ENCODE measurements at regions not wholly inside any gene's neighbourhood (a gene's known extent, or its start where the extent isn't known, plus 50 kb on each side); places are given as distances from the start of the nearest gene placed in this dataset.

DNA sequence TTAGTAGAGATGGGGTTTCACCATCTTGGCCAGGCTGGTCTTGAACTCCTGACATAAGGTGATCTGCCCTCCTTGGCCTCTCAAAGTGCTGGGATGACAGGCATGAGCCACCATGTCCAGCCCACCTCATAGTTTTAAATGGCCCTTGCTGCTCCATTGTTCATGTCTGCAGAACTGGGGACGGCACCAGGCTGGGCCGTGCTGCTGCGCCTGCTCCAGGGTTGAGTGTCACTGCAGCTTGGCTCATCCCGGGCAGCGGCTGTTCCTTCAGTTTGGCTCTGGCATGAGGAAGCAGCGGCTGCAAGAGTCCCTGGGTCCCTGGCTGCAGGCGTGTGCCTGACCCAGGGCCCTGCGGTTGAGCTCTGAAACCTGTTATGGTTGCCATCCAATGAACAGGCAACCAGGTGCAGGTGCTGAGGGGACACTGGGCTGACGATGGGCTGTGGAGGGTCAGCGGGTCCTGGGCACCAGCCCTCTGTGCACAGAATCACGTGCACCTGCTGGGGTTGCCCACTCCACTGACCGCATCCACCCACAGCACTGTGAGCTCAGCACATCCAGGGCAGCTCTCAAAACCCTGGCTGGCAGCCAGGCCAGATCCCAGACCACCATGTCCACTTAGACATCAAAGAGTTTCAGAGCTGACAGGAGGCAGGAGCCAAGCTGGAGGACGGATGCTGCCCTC, 70.2 kb upstream of the PPP2R2D start:
- Histone ChIP-seq H3K36me3 (ENCODE audit: control insufficient read depth, insufficient read depth, low read length) (no peaks in the 10 kb centered on the region), H3K18ac (ENCODE audit: low read length) (no peak overlapping the region), H3K79me1 (ENCODE audit: low read length) (no peaks in the 10 kb centered on the region), H2AK5ac (ENCODE audit: low read length) (no peak overlapping the region), H3K4me1 (ENCODE audit: control insufficient read depth, low read depth, low read length) (no peaks in the 10 kb centered on the region), H3K27me3 (ENCODE audit: insufficient read depth, low read length, poor library complexity) (no peaks in the 10 kb centered on the region), H3K9ac (ENCODE audit: low read length) (no peak overlapping the region), H3K23ac (ENCODE audit: low read length) (no peak overlapping the region), H3K56ac (ENCODE audit: low read length) (no peak overlapping the region), H3K4me3 (ENCODE audit: low read length) (no peak overlapping the region), H2BK15ac (replicated peaks; ENCODE audit: low read depth) (no peak overlapping the region), H3K27ac (ENCODE audit: low read depth, low read length) (no peak overlapping the region), H3K79me2 (ENCODE audit: control insufficient read depth, insufficient read depth, low read length) (no peaks in the 10 kb centered on the region), H2BK120ac (ENCODE audit: low read depth, low read length) (no peak overlapping the region), H3K4ac (ENCODE audit: low read depth, low read length) (no peak overlapping the region), H4K8ac (ENCODE audit: low read depth, low read length) (no peak overlapping the region), H3K4me2 (ENCODE audit: low read length) (no peak overlapping the region), H2BK5ac (ENCODE audit: low read length) (no peak overlapping the region), H4K5ac (ENCODE audit: low read length) (no peak overlapping the region)
- DNase-seq = no peak
- WGBS (ENCODE audit: extremely low coverage, insufficient coverage, low lambda C conversion rate) = no CpG with 5 or more reads among the region's 13 CpGs

DNA sequence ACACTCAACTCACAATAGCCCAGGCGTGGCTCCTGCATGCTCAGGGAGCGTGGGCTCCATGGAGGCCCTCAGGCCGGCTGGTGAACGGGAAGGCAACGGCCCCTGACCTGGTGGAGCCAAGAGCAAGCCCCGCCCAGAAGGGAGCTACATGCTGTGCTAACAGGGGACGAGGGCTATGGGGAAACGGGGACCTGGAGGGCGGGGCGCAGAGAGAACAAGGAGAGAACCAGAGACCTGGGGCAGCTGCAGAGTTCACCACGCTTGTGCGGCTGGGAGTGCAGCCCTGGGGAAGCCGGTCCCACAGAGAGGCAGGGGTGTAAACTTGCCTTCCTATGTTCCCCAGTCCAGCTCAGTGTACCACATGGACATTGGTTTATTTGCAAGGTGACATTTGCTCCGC, 69.2 kb upstream of the PPP2R2D start:
- H3K36me3 ChIP-seq (ENCODE audit: control insufficient read depth, insufficient read depth, low read length) = no peaks in the 10 kb centered on the region
- whole genome bisulfite sequencing (ENCODE audit: extremely low coverage, insufficient coverage, low lambda C conversion rate) = no CpG with 5 or more reads among the region's 14 CpGs
- H3K79me2 ChIP-seq (ENCODE audit: control insufficient read depth, insufficient read depth, low read length) = no peaks in the 10 kb centered on the region
- no peak overlapping the region for H3K18ac ChIP-seq (ENCODE audit: low read length)
- H3K4me3 ChIP-seq (ENCODE audit: low read length) = no peak overlapping the region
- H2BK120ac ChIP-seq (ENCODE audit: low read depth, low read length) = no peak overlapping the region
- no peak overlapping the region for H4K8ac ChIP-seq (ENCODE audit: low read depth, low read length)
- no peaks in the 10 kb centered on the region for H3K4me1 ChIP-seq (ENCODE audit: control insufficient read depth, low read depth, low read length)
- no peak overlapping the region for H3K56ac ChIP-seq (ENCODE audit: low read length)
- H4K5ac ChIP-seq (ENCODE audit: low read length) = no peak overlapping the region
- no peak overlapping the region for H3K9ac ChIP-seq (ENCODE audit: low read length)
- no peak overlapping the region for H2BK5ac ChIP-seq (ENCODE audit: low read length)
- no peak overlapping the region for H3K27ac ChIP-seq (ENCODE audit: low read depth, low read length)
- no peaks in the 10 kb centered on the region for H3K79me1 ChIP-seq (ENCODE audit: low read length)
- H2BK15ac ChIP-seq (replicated peaks; ENCODE audit: low read depth) = no peak overlapping the region
- no peak overlapping the region for H3K4ac ChIP-seq (ENCODE audit: low read depth, low read length)
- no peak overlapping the region for H3K4me2 ChIP-seq (ENCODE audit: low read length)
- no peak overlapping the region for H3K23ac ChIP-seq (ENCODE audit: low read length)
- no peak for DNase-seq
- H3K27me3 ChIP-seq (ENCODE audit: insufficient read depth, low read length, poor library complexity) = no peaks in the 10 kb centered on the region
- H2AK5ac ChIP-seq (ENCODE audit: low read length) = no peak overlapping the region

DNA sequence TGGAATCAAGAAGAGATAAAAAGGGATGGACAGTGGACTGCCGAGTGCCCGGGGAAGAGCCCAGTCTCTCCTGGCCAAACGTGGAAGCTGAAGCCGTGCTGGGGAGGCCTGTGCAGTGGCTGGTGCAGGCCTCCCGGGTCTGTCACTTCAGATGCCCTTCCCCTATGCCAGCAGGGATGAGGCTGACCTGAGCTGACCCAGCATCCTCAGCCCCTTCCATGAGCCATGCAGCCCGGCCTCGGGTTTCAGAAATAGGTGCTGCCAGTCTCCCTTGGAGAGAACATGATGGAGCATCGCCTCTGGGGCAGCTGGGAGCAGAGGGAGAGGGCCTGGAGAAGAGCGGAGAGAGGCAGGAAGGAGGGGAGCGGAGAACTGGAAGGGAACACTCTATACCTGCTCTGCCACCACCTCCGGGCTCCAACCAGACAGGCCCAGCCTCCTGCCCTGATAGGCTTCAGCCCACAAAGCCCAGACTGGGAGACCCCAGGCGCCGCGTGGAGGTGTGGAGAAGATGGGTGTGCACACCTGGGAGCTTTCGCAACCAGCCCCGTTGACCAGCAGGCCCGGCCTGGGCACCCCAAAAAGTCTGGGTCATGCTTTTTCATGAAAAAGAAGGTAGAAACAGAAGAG, 68.6 kb upstream of the PPP2R2D start:
- no peaks in the 10 kb centered on the region for H3K79me2 ChIP-seq (ENCODE audit: control insufficient read depth, insufficient read depth, low read length)
- no peaks in the 10 kb centered on the region for H3K79me1 ChIP-seq (ENCODE audit: low read length)
- no peak overlapping the region for H3K56ac ChIP-seq (ENCODE audit: low read length)
- WGBS (ENCODE audit: extremely low coverage, insufficient coverage, low lambda C conversion rate) = no CpG with 5 or more reads among the region's 17 CpGs
- no peak overlapping the region for H3K23ac ChIP-seq (ENCODE audit: low read length)
- no peaks in the 10 kb centered on the region for H3K4me1 ChIP-seq (ENCODE audit: control insufficient read depth, low read depth, low read length)
- no peak overlapping the region for H3K9ac ChIP-seq (ENCODE audit: low read length)
- no peak overlapping the region for H3K4me3 ChIP-seq (ENCODE audit: low read length)
- no peak overlapping the region for H3K18ac ChIP-seq (ENCODE audit: low read length)
- H3K4me2 ChIP-seq (ENCODE audit: low read length) = no peak overlapping the region
- no peak overlapping the region for H2AK5ac ChIP-seq (ENCODE audit: low read length)
- no peaks in the 10 kb centered on the region for H3K36me3 ChIP-seq (ENCODE audit: control insufficient read depth, insufficient read depth, low read length)
- H3K4ac ChIP-seq (ENCODE audit: low read depth, low read length) = no peak overlapping the region
- H2BK15ac ChIP-seq (replicated peaks; ENCODE audit: low read depth) = no peak overlapping the region
- H4K5ac ChIP-seq (ENCODE audit: low read length) = no peak overlapping the region
- no peak overlapping the region for H2BK5ac ChIP-seq (ENCODE audit: low read length)
- no peak overlapping the region for H3K27ac ChIP-seq (ENCODE audit: low read depth, low read length)
- no peak for DNase-seq
- H4K8ac ChIP-seq (ENCODE audit: low read depth, low read length) = no peak overlapping the region
- no peaks in the 10 kb centered on the region for H3K27me3 ChIP-seq (ENCODE audit: insufficient read depth, low read length, poor library complexity)
- no peak overlapping the region for H2BK120ac ChIP-seq (ENCODE audit: low read depth, low read length)

DNA sequence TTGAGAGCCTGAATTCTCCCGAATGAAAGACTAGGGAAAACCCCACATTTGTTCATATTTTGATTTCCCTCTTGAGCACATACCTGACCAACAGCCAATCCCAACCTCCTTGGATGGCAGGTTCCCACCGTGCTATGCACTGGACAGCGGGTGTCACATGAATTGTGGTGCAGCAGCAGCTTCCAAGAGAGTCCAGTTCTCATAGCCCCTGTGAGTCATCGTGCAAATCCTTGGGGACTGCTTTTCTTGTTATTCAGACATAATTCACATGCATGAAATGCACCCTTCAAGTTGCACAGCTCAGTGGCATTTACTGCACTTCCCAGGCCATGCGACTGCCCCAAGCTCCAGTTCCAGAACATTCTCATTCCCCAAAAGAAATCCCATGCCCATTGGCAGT, 67.8 kb upstream of the PPP2R2D start:
- Histone ChIP-seq H3K79me2 (ENCODE audit: control insufficient read depth, insufficient read depth, low read length) (no peaks in the 10 kb centered on the region), H3K9ac (ENCODE audit: low read length) (no peak overlapping the region), H3K4me3 (ENCODE audit: low read length) (no peak overlapping the region), H3K27ac (ENCODE audit: low read depth, low read length) (no peak overlapping the region), H3K23ac (ENCODE audit: low read length) (no peak overlapping the region), H3K27me3 (ENCODE audit: insufficient read depth, low read length, poor library complexity) (no peaks in the 10 kb centered on the region), H2BK15ac (replicated peaks; ENCODE audit: low read depth) (no peak overlapping the region), H3K79me1 (ENCODE audit: low read length) (no peaks in the 10 kb centered on the region), H3K36me3 (ENCODE audit: control insufficient read depth, insufficient read depth, low read length) (no peaks in the 10 kb centered on the region), H2BK5ac (ENCODE audit: low read length) (no peak overlapping the region), H3K18ac (ENCODE audit: low read length) (no peak overlapping the region), H3K4me2 (ENCODE audit: low read length) (no peak overlapping the region), H2BK120ac (ENCODE audit: low read depth, low read length) (no peak overlapping the region), H3K4ac (ENCODE audit: low read depth, low read length) (no peak overlapping the region), H2AK5ac (ENCODE audit: low read length) (no peak overlapping the region), H3K4me1 (ENCODE audit: control insufficient read depth, low read depth, low read length) (no peaks in the 10 kb centered on the region), H4K8ac (ENCODE audit: low read depth, low read length) (no peak overlapping the region), H4K5ac (ENCODE audit: low read length) (no peak overlapping the region), H3K56ac (ENCODE audit: low read length) (no peak overlapping the region)
- WGBS (ENCODE audit: extremely low coverage, insufficient coverage, low lambda C conversion rate) = no CpG with 5 or more reads among the region's 5 CpGs
- no peak for DNase-seq

DNA sequence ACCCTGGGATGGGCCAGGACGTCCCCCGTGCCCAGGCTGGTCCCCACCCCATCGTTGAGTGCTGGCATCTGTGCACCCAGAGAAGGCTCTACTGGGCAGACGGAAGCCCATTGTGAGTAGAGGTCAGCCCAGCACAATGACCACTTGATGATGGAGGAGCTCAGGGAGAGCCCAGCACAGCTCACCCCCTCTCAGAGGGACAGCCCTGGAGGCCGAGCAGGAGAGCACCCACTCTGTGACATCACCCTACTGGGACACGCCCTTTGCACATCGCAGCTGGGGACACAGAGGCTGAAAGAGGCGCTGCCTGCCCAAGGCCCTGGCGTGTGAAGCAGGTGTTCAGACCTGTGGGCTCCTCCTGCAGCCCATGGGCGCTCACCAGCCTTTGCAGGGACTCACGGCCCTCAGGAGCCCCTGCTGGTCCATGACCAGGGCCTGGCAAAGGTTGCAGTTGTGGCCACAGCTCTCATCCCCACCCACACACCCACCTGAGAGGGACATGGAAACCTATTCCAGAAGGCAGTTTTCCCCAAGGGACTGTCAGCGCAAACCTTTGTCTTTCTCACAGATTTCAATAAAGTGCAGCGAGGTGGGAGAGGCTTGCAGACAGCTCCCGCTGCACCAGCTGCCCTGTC, 67.2 kb upstream of the PPP2R2D start:
- Histone ChIP-seq H3K4me3 (ENCODE audit: low read length) (no peak overlapping the region), H3K27me3 (ENCODE audit: insufficient read depth, low read length, poor library complexity) (no peaks in the 10 kb centered on the region), H3K79me1 (ENCODE audit: low read length) (no peaks in the 10 kb centered on the region), H3K27ac (ENCODE audit: low read depth, low read length) (no peak overlapping the region), H3K36me3 (ENCODE audit: control insufficient read depth, insufficient read depth, low read length) (no peaks in the 10 kb centered on the region), H3K56ac (ENCODE audit: low read length) (no peak overlapping the region), H3K4ac (ENCODE audit: low read depth, low read length) (no peak overlapping the region), H3K18ac (ENCODE audit: low read length) (no peak overlapping the region), H3K79me2 (ENCODE audit: control insufficient read depth, insufficient read depth, low read length) (no peaks in the 10 kb centered on the region), H3K4me1 (ENCODE audit: control insufficient read depth, low read depth, low read length) (no peaks in the 10 kb centered on the region), H3K4me2 (ENCODE audit: low read length) (no peak overlapping the region), H4K5ac (ENCODE audit: low read length) (no peak overlapping the region), H3K9ac (ENCODE audit: low read length) (no peak overlapping the region), H4K8ac (ENCODE audit: low read depth, low read length) (no peak overlapping the region), H2BK5ac (ENCODE audit: low read length) (no peak overlapping the region), H2BK15ac (replicated peaks; ENCODE audit: low read depth) (no peak overlapping the region), H3K23ac (ENCODE audit: low read length) (no peak overlapping the region), H2AK5ac (ENCODE audit: low read length) (no peak overlapping the region), H2BK120ac (ENCODE audit: low read depth, low read length) (no peak overlapping the region)
- no peak for DNase-seq
- no CpG with 5 or more reads among the region's 14 CpGs for WGBS (ENCODE audit: extremely low coverage, insufficient coverage, low lambda C conversion rate)
